ENCODE measurements at regions not wholly inside any gene's neighbourhood (a gene's known extent, or its start where the extent isn't known, plus 50 kb on each side); places are given as distances from the start of the nearest gene placed in this dataset.

GRCh38 chr20:43355610-43356009, 102.1 kb upstream of the SRSF6 start (continued):
- TF ChIP-seq REST (IDR thresholded peaks at IDR 0.05; ENCODE audit: unreplicated experiment) (no peak), ZNF331 (CRISPR knock-in tag; IDR thresholded peaks at IDR 0.05; ENCODE audit: low read depth) (no peak), EZH2 (IDR thresholded peaks at IDR 0.05; ENCODE audit: low read depth, unreplicated experiment) (no peak), CTCF (conservative IDR thresholded peaks at IDR 0.05; ENCODE audit: low read depth in 2 of 2) (no peak), ETS1 (IDR thresholded peaks at IDR 0.05) (no peak), NANOG (IDR thresholded peaks at IDR 0.05; ENCODE audit: borderline replicate concordance) (no peak), STAT1 (IDR thresholded peaks at IDR 0.05; ENCODE audit: unreplicated experiment) (no peak)

- Histone ChIP-seq H3K4me2 (no peak overlapping the region), H3K27me3 (ENCODE audit: insufficient read depth) (no peaks in the 10 kb centered on the region), H4K20me1 (replicated peaks; ENCODE audit: insufficient read depth) (no peaks in the 10 kb centered on the region), H3K79me2 (replicated peaks; ENCODE audit: insufficient read depth) (no peaks in the 10 kb centered on the region), H2AFZ (no peak overlapping the region), H3K36me3 (ENCODE audit: insufficient read depth) (no peaks in the 10 kb centered on the region), H3K27ac (ENCODE audit: low read depth) (no peak overlapping the region), H3K4me3 (no peak overlapping the region), H3F3A (replicated peaks; ENCODE audit: low read depth) (no peaks in the 10 kb centered on the region), H3K4me1 (ENCODE audit: insufficient read depth) (no peaks in the 10 kb centered on the region), H3K9me2 (ENCODE audit: insufficient read depth) (no peaks in the 10 kb centered on the region)
- no peak for ATAC-seq
- H3K9me3 Mint-ChIP-seq = peaks cover 98% of the 10 kb centered on the region
- peaks cover 9% of the 10 kb centered on the region for H3K27me3 Mint-ChIP-seq (ENCODE audit: insufficient read depth, low read depth, poor library complexity)
- no peak for DNase-seq (ENCODE audit: low spot score)
- no peaks in the 10 kb centered on the region for H3K4me1 Mint-ChIP-seq
- peaks cover 44% of the 10 kb centered on the region; the same call in 2 of the 3 replicates for H3K36me3 Mint-ChIP-seq (ENCODE audit: low read depth)
- H3K4me3 Mint-ChIP-seq = no peak overlapping the region
- no peak overlapping the region for H3K27ac Mint-ChIP-seq
- no peak for TF ChIP-seq POLR2AphosphoS5 (IDR thresholded peaks at IDR 0.05; ENCODE audit: low read depth)
- no peak for TF ChIP-seq JUNB (IDR thresholded peaks at IDR 0.05; ENCODE audit: unreplicated experiment)
- no peak for TF ChIP-seq ZNF114 (CRISPR knock-in tag; IDR thresholded peaks at IDR 0.05)
- TF ChIP-seq REST (IDR thresholded peaks at IDR 0.05; ENCODE audit: unreplicated experiment) = no peak
- TF ChIP-seq CREB1 (CRISPR knock-in tag; IDR thresholded peaks at IDR 0.05; ENCODE audit: low read depth) = no peak
- TF ChIP-seq EZH2phosphoT487 (IDR thresholded peaks at IDR 0.05; ENCODE audit: unreplicated experiment) = no peak
- TF ChIP-seq EZH2 (IDR thresholded peaks at IDR 0.05; ENCODE audit: low read depth, unreplicated experiment) = no peak
- no peak for TF ChIP-seq ETS1 (IDR thresholded peaks at IDR 0.05)
Observed at GRCh38 chr20:43352996-43353395, 104.7 kb upstream of the SRSF6 start.

Data from GM23338 (cell line).